Calu3 (cell line): ENCODE measurements at regions not wholly inside any gene's neighbourhood (a gene's known extent, or its start where the extent isn't known, plus 50 kb on each side); places are given as distances from the start of the nearest gene placed in this dataset.

Experiments
- BruUV-seq: library from RNA; stranded (reverse); fragments of 400-500 nt; replicated peaks from 2 replicates; lab custom pipeline; 2021; lab: Mats Ljungman, UMichigan
- CTCF ChIA-PET: fragments of 300-600 bp; sonication (Branson Sonifier 250); formaldehyde crosslinking; loops from one replicate; lab custom pipeline; 2022; ENCODE audit warnings: antibody characterized with exemption; lab: Charles Lee
- DNase-seq: peaks from one replicate; pipeline ENCODE4 v3.0.0; 2022
- H3K27ac Mint-ChIP-seq: one replicate; pipeline ENCODE4 v1.8.0; 2022; ENCODE audit warnings: mixed read lengths; ENCODE audit not compliant: unreplicated experiment
- H3K27me3 Mint-ChIP-seq: one replicate; pipeline ENCODE4 v1.8.0; 2022; ENCODE audit warnings: mixed read lengths; ENCODE audit not compliant: unreplicated experiment
- H3K36me3 Mint-ChIP-seq: one replicate; pipeline ENCODE4 v1.8.0; 2022; ENCODE audit warnings: mild to moderate bottlenecking, moderate library complexity, mixed read lengths; ENCODE audit not compliant: insufficient read depth, unreplicated experiment
- H3K4me1 Mint-ChIP-seq: one replicate; pipeline ENCODE4 v1.8.0; 2022; ENCODE audit warnings: mild to moderate bottlenecking, low read depth, mixed read lengths; ENCODE audit not compliant: unreplicated experiment
- H3K4me3 Mint-ChIP-seq: one replicate; pipeline ENCODE4 v1.8.0; 2022; ENCODE audit warnings: mild to moderate bottlenecking, low read depth, moderate library complexity, mixed read lengths; ENCODE audit not compliant: unreplicated experiment
- H3K9me3 Mint-ChIP-seq: one replicate; pipeline ENCODE4 v1.8.0; 2022; ENCODE audit warnings: low read depth, mixed read lengths; ENCODE audit not compliant: unreplicated experiment
- intact Hi-C: fragments of 100-400 bp; cut with micrococcal nuclease; formaldehyde crosslinking; loops from one replicate; pipeline ENCODE4 v1.10.0; 2022; ENCODE audit not compliant: unreplicated experiment
- TF ChIP-seq, protein P1 (sequence below): fragments of 200-600 bp; IDR thresholded peaks from one replicate; pipeline ENCODE4 v1.8.0; 2022; ENCODE audit warnings: antibody characterized with exemption; ENCODE audit not compliant: unreplicated experiment

DNA sequence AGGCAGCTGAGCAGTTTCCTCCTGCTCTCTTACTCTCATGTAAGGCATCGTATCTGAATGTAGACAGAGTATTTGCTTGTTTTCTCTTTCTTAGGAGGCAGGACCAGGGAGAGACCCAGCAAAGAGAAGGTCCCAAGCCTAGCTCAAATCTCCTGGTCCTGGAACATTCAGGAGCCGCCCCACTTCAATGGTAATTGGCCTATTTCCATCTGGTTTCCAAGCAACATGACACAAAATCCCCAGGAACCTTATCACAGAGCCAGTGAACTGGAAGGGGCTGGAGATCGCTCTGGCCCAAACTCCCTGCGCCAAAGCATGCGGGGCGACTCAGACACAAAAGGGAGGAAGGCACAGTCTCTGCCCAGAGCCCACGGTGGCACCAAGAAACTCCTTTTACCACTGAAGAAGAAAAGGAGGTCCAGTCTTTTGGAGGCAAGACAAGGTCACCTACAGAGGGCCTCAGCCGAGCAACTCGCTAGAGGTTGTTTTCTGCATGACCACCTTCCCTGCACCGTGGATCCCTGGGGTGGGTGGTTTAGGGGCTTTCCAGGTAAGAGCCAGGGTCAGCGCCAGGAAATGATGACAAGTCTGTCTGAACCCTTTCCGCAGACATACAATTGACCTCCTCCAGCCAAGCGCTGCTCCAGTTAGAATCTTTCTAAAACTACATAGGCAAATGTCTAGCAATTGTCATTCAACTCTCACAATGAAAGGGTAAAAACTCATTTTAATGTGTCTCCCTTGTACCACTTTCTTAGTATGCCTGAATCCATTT, 394.7 kb downstream of the SOX9 start:
- intact Hi-C loops, result no loop called here
- peaks cover 17% of the 10 kb centered on the region for H3K4me1 Mint-ChIP-seq
- BruUV-seq, result no TSS peak
- H3K4me3 Mint-ChIP-seq, result no peak overlapping the region
- CTCF ChIA-PET, result no interaction called here
- H3K36me3 Mint-ChIP-seq, result no peaks in the 10 kb centered on the region
- DNase-seq, result no peak
- no peaks in the 10 kb centered on the region for H3K9me3 Mint-ChIP-seq
- TF ChIP-seq, protein P1, sequence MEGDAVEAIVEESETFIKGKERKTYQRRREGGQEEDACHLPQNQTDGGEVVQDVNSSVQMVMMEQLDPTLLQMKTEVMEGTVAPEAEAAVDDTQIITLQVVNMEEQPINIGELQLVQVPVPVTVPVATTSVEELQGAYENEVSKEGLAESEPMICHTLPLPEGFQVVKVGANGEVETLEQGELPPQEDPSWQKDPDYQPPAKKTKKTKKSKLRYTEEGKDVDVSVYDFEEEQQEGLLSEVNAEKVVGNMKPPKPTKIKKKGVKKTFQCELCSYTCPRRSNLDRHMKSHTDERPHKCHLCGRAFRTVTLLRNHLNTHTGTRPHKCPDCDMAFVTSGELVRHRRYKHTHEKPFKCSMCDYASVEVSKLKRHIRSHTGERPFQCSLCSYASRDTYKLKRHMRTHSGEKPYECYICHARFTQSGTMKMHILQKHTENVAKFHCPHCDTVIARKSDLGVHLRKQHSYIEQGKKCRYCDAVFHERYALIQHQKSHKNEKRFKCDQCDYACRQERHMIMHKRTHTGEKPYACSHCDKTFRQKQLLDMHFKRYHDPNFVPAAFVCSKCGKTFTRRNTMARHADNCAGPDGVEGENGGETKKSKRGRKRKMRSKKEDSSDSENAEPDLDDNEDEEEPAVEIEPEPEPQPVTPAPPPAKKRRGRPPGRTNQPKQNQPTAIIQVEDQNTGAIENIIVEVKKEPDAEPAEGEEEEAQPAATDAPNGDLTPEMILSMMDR, result no peak
- no peaks in the 10 kb centered on the region for H3K27me3 Mint-ChIP-seq
- H3K27ac Mint-ChIP-seq, result no peak overlapping the region

DNA sequence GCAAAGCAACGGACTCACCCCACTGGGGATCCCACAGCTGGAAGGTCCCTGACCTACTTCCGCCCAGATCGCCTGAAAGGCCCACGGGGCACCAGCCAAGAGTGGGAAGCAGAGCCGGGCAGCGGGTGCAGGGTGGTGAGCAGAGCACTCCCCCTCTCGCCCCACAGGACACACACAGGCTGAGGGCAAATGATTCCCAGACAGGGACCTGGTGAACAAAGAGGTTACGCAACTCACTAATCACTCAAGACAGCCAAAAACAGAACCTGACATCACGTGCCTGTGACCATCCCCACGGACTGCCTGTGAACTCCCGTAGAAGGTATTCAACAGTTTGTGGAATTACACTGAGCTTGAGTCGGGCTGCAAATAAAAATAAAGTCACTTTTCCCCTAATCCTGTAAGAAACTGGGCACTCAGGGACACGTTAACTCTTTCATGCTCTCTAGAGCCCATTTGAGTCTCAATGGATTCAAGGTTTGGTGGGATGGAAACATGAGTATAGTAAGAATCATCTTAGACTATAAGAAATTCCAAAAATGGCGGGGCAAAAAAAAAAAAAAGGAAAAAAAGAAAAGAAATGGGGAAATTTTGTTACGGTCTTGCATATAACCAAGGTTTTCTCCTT, 396.1 kb downstream of the SOX9 start:
- CTCF ChIA-PET, result no interaction called here
- Mint-ChIP-seq H3K27ac (no peak overlapping the region), H3K4me1 (peaks cover 9% of the 10 kb centered on the region), H3K36me3 (no peaks in the 10 kb centered on the region), H3K27me3 (no peaks in the 10 kb centered on the region), H3K9me3 (no peaks in the 10 kb centered on the region), H3K4me3 (no peak overlapping the region)
- DNase-seq, result no peak
- BruUV-seq, result no TSS peak
- intact Hi-C loops, result no loop called here
- TF ChIP-seq, protein P1, result no peak

DNA sequence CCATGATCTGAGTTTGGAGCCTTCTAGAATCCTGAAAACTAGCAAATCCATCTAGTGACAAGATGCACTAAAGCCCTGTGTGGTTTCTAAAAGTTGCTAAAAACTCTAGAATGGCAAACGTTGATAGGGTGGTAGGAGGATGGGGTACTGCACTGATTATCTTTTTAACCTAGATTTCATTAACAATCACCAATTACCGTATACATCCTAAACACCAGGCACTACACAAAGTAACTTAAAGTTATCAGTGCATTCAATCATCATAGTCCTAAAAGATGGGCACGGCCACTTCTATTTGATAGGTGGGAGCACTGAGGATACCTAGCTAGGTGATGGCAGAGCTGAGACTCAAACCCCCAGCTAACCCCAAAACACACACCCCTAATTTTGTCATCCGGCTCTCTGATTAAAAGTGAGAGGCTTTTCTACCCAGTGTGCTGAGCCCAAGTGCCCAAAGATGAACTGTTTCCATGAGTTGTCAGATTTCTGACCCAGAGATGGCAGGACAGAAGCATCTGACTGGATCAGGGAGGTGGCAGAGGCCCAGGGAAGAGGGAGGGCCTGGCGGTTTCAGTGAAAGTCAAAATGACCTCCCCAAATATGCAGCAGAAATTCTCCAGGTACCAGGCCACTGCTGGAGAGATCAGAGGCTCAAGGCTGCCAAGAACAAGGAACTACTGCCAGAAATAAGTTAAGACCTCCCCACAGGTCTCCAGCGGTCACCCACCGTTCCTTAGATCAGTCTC, 396.8 kb downstream of the SOX9 start:
- Mint-ChIP-seq H3K36me3 (peaks cover 5% of the 10 kb centered on the region), H3K9me3 (no peaks in the 10 kb centered on the region), H3K27ac (no peak overlapping the region), H3K4me1 (peaks cover 9% of the 10 kb centered on the region), H3K27me3 (no peaks in the 10 kb centered on the region), H3K4me3 (no peak overlapping the region)
- no TSS peak for BruUV-seq
- DNase-seq, result no peak
- TF ChIP-seq, protein P1, result no peak
- intact Hi-C loops, result no loop called here
- CTCF ChIA-PET, result no interaction called here

DNA sequence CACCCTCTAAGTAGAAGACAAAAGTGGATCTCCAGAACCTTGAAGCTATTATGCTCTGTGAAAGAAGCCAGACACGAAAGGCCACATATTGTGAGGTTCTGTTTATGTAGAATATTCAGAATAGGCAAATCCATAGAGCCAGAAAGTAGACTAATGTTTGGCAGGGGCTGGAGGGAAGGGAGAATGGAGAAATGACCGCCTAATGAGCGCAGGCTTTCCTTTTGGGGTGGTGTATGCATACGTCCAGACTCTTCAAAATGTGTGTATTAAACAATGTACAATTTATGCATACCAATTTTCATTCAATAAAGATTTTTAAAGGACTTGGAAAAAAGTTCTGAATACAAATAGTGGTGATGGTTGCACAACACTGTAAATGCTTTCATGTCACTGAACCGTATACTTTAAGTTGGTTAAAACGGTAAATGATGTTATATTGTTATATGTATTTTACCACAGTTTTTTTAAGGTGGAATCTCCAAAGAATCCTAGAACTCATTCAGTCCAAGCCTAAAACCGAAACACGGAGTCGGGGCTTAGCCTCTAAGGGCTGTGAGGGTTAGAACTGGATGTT, 397.4 kb downstream of the SOX9 start:
- no peak for DNase-seq
- Mint-ChIP-seq H3K27me3 (no peaks in the 10 kb centered on the region), H3K4me1 (peaks cover 9% of the 10 kb centered on the region), H3K36me3 (peaks cover 5% of the 10 kb centered on the region), H3K27ac (no peak overlapping the region), H3K9me3 (no peaks in the 10 kb centered on the region), H3K4me3 (peak overlapping the region; percentile 42)
- CTCF ChIA-PET, result no interaction called here
- intact Hi-C loops, result no loop called here
- BruUV-seq, result no TSS peak
- TF ChIP-seq, protein P1, result no peak
